ENCODE measurements at regions not wholly inside any gene's neighbourhood (a gene's known extent, or its start where the extent isn't known, plus 50 kb on each side); places are given as distances from the start of the nearest gene placed in this dataset.

- DNase-seq, result no peak
Observed at GRCh38 chr3:54071601-54072000, 50.8 kb upstream of the CACNA2D3 start.

GRCh38 chr3:54069961-54070360 is 52.4 kb upstream of the CACNA2D3 start:
- DNase-seq, result no peak

- no peak for DNase-seq
Observed at GRCh38 chr3:54067055-54067698, 55.2 kb upstream of the CACNA2D3 start.

GRCh38 chr3:54066253-54066652 is 56.1 kb upstream of the CACNA2D3 start:
- DNase-seq, result no peak

GRCh38 chr3:54065586-54065985 is 56.8 kb upstream of the CACNA2D3 start:
- DNase-seq, result no peak

GRCh38 chr3:54065140-54065539 is 57.2 kb upstream of the CACNA2D3 start:
- DNase-seq, result no peak

- no peak for DNase-seq
Observed at GRCh38 chr3:54064486-54064885, 57.9 kb upstream of the CACNA2D3 start.

- no peak for DNase-seq
Observed at GRCh38 chr3:54062546-54062945, 59.8 kb upstream of the CACNA2D3 start.

- DNase-seq, result no peak
Observed at GRCh38 chr3:54056521-54056920, 65.8 kb upstream of the CACNA2D3 start.

GRCh38 chr3:54053882-54054281 is 68.5 kb upstream of the CACNA2D3 start:
- no peak for DNase-seq

- DNase-seq, result no peak
Observed at GRCh38 chr3:54053211-54053610, 69.1 kb upstream of the CACNA2D3 start.

GRCh38 chr3:54047568-54047967 is 74.8 kb upstream of the CACNA2D3 start:
- DNase-seq, result no peak

GRCh38 chr3:54046641-54047214 is 75.6 kb upstream of the CACNA2D3 start:
- DNase-seq, result no peak

GRCh38 chr3:54045061-54045815 is 77.1 kb upstream of the CACNA2D3 start:
- no peak for DNase-seq

- DNase-seq, result no peak
Observed at GRCh38 chr3:54042259-54042823, 80.0 kb upstream of the CACNA2D3 start.

GRCh38 chr3:54040476-54040875 is 81.9 kb upstream of the CACNA2D3 start:
- no peak for DNase-seq

GRCh38 chr3:54038391-54038790 is 84.0 kb upstream of the CACNA2D3 start:
- DNase-seq, result no peak

- DNase-seq, result no peak
Observed at GRCh38 chr3:54036543-54036942, 85.8 kb upstream of the CACNA2D3 start.

- no peak for DNase-seq
Observed at GRCh38 chr3:54034971-54035370, 87.4 kb upstream of the CACNA2D3 start.

- DNase-seq, result no peak
Observed at GRCh38 chr3:54033761-54034160, 88.6 kb upstream of the CACNA2D3 start.

GRCh38 chr3:54032598-54032997 is 89.8 kb upstream of the CACNA2D3 start:
- no peak for DNase-seq

- DNase-seq, result no peak
Observed at GRCh38 chr3:54028372-54028771, 94.0 kb upstream of the CACNA2D3 start.

GRCh38 chr3:54026543-54026942 is 95.8 kb upstream of the CACNA2D3 start:
- DNase-seq, result no peak

GRCh38 chr3:54021071-54021470 is 101.3 kb upstream of the CACNA2D3 start:
- DNase-seq, result no peak

Data from NCI-H1105 treated with DMSO at 0.1 percent for 48 hours (cell line).